HG03457 (cell line): ENCODE measurements at regions not wholly inside any gene's neighbourhood (a gene's known extent, or its start where the extent isn't known, plus 50 kb on each side); places are given as distances from the start of the nearest gene placed in this dataset.

ENCODE experiments used
- ATAC-seq: cut with Tn5 transposase; IDR thresholded peaks from one replicate; pipeline ENCODE4 v1.9.1; 2021; ENCODE audit warnings: moderate number of reproducible peaks; ENCODE audit not compliant: unreplicated experiment

DNA sequence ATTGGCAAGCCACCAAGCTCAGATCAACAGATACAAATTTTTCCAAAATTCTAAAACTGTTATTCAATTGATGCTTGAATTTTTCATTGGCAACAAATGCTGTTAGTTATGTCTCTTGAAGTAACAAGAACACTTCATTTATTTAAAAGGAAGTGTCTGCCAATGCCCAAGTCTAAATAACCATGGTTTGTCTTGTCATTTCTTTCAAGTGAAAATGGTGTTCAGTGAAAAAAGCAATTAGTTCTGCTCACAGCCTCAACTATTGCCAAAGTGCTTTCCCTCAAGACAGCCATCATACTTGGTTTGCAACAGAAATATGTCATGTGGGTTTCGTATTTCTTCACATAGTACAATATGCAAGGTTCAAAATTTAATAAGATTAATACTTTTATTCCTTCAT is 312.6 kb upstream of the LMCD1 start:
- no peak for ATAC-seq

DNA sequence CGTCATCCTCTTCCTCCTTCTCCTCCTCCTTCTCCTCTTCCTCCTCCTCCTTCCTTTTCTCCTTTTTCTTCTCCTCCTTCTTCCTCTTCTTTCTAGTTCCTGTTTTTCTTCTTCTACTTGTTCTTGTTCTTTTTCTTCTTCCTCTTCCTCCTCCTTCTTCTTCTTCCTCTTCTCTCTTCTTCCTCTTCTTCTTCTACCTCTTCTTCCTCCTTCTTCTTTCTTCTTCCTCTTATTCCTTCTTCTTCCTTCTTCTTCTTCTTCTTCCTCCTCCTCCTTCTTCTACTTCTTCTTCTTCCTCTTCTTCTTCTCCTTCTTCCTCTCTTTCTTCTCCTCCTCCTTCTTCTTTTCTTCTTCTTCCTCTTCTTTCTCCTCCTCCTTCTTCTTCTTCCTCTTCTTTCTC is 310.2 kb upstream of the LMCD1 start:
- no peak for ATAC-seq

DNA sequence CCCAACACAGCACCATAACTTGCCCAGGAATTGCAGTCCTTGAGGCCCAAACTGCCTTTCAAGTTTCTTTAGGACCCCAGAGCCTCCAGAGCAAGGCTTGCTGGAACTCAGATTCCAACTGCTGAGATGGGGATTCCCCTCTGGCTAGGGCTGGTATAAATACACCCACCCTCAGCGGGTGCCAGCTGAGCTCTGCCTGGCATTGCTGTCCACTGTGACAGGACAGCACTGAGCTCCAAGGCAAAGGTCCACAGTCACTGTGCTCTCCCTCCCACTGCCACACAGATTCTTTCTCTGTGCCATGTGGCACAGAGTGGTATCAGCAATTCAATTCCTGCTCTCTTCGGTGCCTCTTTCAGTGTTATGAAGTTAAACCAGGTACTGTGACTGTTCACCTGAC is 304.2 kb upstream of the LMCD1 start:
- ATAC-seq, result no peak

DNA sequence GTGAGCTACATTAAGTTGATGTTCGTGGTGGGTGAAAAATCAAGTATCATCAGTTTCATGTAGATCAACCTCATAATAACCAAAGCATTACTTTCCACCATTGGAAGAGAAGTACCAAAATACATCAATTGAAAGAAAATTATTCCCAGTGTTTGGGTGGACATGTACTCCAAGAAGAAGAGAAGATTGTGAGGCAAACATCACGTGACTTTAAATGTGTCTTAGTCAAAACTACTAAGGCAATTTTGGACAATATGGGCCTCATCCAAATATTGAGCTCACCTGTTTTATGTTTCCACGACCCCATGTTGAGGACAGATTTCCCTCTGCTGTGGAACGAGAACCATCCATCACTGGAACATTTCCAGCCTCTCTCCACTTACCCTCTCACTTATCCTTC is 303.0 kb upstream of the LMCD1 start:
- ATAC-seq, result no peak

DNA sequence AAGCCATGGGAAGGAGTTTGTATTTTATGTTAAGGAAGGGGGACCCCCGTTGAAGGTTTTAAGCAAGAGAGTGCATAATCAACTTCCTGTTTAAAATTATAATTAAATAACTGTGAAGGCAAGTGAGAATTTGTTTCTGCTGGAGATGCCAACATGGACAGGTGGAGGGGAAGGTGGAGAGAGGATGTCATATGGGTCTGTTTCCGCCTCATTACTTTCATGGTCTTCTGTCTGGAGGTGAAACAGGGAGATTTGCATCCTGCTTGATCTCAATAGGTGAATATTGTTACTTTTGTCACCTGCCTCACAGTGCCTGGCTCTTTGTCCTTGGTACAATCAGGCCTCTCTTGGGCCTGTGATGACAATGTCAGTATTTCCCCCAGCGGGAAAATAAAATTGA is 300.6 kb upstream of the LMCD1 start:
- ATAC-seq, result no peak

DNA sequence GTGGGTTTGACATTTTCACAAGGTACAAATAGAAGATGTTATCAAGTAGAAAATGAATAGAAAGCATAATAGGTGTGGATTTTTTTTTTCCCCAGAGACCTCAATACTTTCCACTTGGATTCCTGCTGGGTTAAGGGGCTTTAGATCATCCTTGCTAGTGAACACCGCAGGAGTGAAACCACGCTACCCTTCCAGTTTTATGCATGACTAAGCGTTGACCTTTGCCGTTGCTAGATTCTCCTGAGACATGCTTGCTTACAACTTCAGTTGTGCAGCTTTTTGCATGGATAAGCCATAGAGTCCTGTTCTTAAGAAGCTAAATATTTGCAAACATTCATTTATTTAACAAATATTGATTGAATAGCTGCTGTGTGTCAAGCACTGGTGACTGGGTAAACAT is 299.7 kb upstream of the LMCD1 start:
- ATAC-seq, result no peak

- ATAC-seq, result no peak
These were observed 297.3 kb upstream of the LMCD1 start for GRCh38 chr3:8204331-8204730.

DNA sequence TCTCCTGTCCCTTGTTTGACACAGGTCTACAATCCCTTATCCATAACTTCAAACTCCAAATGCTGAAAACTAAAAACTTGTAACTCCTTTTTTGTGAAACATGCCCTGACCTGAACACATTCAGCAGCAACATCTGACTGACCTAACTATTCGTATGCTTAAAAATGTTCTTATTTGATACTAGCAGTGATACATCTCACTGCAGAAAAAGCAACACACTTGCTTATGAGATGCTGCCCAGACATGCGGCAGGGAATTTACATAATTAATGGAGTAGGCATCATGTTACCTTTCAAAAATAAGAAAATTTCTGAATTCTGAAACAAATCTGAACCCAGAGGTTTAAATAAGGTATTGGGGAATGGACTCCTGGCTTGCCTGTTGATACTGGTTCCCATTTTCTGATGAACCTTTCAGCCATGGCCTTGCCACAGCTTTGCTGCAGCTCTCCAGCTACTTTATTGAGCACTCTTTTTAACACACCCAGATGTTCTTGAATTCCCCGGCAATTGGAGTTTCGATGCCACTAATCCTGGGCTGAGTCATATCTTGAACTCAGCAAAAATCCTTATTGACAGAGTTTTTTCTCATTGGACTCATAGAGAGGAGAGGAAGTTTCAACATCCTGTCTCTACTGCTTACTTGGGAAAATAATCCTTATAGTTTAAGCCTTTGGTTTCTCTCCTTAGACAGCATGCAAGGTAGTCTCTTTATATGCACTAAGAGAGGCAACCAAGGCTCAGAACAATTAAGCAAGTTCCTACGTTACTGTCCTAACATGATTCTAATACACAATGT is 296.6 kb upstream of the LMCD1 start:
- no peak for ATAC-seq

DNA sequence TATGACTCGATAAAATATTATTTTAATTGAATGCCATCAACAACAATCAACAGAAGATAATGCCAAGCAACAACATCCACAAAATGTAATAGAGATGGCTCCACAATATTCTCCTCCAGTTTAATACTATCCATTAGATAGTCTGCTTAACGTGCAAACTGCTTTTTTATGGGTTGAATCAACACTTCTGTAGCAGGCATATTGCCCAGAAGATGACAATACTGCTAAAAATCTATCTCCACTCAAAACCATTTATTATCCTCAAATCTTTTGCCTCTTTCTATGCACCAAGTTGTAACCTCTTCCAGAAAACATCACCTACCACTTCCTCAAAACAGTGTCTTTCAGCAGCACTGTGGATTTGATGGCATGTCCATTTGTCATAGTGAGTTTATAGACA is 295.7 kb upstream of the LMCD1 start:
- ATAC-seq, result no peak

DNA sequence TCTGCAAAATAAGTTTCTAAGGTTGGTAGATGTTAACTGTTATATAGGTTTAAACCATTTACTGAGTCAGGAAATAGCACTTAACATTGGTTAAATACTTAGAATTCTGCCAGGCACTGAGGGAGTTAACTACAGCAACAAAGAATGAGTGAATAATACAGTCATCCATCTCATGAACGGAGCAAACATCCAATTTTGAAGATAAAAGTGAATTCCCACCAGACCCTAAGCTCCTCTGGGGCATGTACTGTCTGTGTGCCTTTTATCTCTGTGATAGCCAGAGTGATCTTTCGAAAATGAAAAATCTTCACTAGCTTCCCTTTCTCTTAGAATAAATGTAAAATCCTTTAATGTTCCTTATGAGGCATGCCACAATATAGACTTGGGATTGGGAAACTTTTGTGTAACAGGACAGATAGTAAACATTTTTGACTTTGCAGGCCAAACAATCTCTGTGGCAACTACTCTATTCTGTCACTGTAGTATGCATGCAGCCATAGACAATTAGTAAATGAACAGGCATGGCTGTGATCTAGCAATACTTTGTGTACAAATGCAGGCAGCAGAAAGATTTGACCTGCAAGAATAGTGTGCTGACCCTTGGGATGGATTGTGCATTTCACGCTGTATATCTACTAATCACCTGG is 294.5 kb upstream of the LMCD1 start:
- ATAC-seq, result no peak

GRCh38 chr3:8210882-8211341 is 290.7 kb upstream of the LMCD1 start:
- ATAC-seq, result no peak

- no peak for ATAC-seq
These were observed 288.8 kb upstream of the LMCD1 start for GRCh38 chr3:8212794-8213193.

DNA sequence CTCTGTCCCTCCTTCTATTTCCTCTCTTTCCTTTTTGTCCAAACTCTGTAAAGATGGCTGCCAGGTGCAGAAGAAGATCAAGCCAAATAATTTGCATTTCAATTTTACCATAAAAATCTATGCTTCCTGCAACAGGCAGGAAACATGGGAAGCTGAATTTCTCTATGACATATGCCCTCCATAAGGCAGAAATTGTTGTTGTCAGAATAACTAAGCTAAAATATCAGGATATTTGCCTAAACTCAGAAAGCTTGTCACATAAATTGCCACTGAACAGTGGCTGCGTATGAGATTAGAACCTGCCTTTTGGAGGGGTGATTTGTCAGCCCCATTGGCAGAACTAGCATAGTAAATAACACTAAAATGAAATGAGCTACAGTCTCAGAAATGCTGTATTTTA is 288.3 kb upstream of the LMCD1 start:
- no peak for ATAC-seq

DNA sequence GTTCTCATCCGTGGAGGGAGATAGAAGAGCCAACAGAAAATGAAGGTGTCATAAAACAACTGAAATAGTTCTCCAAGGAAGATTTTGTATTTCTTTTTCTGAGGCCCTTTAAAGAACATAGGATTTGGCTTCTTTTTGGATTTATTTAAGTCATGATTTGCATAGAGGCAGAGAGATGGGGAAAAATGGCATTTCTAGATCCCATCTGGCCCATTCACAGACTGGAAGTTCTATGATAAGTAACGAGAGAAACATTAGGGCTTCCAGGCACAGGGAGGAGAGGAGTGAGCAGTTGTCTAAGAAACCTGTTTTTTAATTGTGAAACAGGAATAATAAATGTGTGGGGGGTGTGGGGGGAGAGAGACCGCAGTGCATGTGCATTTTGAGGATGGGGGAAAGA is 285.8 kb upstream of the LMCD1 start:
- ATAC-seq, result no peak

GRCh38 chr3:8218353-8218940 is 283.2 kb upstream of the LMCD1 start:
- no peak for ATAC-seq

GRCh38 chr3:8220291-8220690 is 281.3 kb upstream of the LMCD1 start:
- no peak for ATAC-seq

- no peak for ATAC-seq
These were observed 277.9 kb upstream of the LMCD1 start for GRCh38 chr3:8223766-8224165.

GRCh38 chr3:8224941-8225340 is 276.7 kb upstream of the LMCD1 start:
- no peak for ATAC-seq

- ATAC-seq, result no peak
These were observed 267.7 kb upstream of the LMCD1 start for GRCh38 chr3:8233938-8234337.

- ATAC-seq, result no peak
These were observed 265.4 kb upstream of the LMCD1 start for GRCh38 chr3:8236264-8236663.

DNA sequence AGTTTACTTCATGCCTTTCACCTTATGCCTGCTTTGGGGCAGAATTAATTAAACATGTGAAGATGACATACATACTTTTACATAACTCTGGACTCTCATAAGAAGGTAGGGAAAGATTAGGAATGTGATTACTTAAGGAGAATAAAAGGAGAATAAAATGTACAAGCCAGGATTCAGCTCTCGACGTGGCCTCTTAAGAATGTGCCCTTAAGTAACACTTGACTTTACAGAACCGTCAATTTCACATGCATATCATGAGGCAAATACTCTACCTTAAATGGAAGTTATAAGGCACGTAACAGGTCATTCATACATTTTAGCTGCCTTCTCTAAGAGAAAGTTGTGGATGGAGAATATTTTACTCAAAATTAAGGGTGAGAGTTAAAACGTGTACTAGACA is 263.7 kb upstream of the LMCD1 start:
- no peak for ATAC-seq

- ATAC-seq, result no peak
These were observed 263.2 kb upstream of the LMCD1 start for GRCh38 chr3:8238432-8238831.
